Memory B cell (primary cell): ENCODE measurements at regions not wholly inside any gene's neighbourhood (a gene's known extent, or its start where the extent isn't known, plus 50 kb on each side); places are given as distances from the start of the nearest gene placed in this dataset.

ENCODE experiments used
- ATAC-seq: fragments of 150-1000 bp; cut with Tn5 transposase; 2 replicates; pipeline ENCODE4 v1.10.0; 2021; ENCODE audit warnings: low read depth, mild to moderate bottlenecking, moderate library complexity
- DNase-seq, 2 donors: peaks; one replicate each; pipeline ENCODE4 v3.0.0; 2022; ENCODE audit warnings: low spot score in 2 of 2
- H3K27ac Mint-ChIP-seq: one replicate; pipeline ENCODE4 v1.8.0; 2022; ENCODE audit warnings: mild to moderate bottlenecking, moderate library complexity, mixed read lengths
- H3K27me3 Mint-ChIP-seq: one replicate; pipeline ENCODE4 v1.8.0; 2022; ENCODE audit warnings: mixed read lengths
- H3K36me3 Mint-ChIP-seq: one replicate; pipeline ENCODE4 v1.8.0; 2022; ENCODE audit warnings: mild to moderate bottlenecking, mixed read lengths
- H3K4me1 Mint-ChIP-seq: one replicate; pipeline ENCODE4 v1.8.0; 2022; ENCODE audit warnings: mixed read lengths
- H3K4me3 Mint-ChIP-seq: one replicate; pipeline ENCODE4 v1.8.0; 2022; ENCODE audit warnings: mild to moderate bottlenecking, moderate library complexity, mixed read lengths
- H3K9me3 Mint-ChIP-seq: one replicate; pipeline ENCODE4 v1.8.0; 2022; ENCODE audit warnings: mixed read lengths

DNA sequence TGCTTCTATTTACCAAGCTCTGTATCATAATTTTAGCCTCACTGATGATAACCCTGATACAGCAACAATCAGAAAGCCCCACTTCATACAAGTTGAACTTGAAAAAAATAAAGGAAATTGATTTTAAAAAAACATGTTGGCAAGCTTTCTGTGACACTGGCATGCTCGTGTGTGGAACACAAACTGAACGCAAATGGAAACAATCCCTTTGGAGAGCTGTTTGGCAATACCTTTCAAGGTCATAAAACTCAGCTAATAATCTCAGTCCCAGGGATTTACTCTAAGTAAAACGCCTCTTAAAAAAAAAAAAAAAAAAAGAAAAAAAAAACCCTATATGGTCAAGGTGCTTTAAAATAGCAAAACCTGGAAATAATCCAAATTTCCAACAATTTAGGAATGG lies 166.7 kb upstream of the BCL6 start:
- peaks cover 4% of the 10 kb centered on the region for H3K4me1 Mint-ChIP-seq

DNA sequence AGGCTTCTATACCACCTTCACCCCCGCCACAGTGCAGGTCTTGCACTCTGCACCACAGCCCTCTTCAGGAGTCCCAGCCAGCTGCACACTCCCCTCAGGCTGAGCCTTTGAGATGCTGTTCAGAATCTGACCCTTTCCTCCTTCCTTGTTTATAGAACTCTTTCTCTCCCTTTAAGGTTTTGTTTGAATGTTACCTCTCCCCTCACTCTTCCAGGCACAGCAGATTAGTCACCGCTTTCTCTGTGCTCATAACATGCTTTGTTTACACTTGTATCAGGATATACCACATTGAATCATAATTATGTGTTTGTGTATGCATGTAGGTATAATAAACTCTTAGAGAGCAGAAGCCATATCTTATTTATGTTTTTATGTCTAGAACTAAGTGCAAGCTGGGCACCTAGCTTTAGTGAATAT lies 168.4 kb upstream of the BCL6 start:
- DNase-seq, result no peak
- H3K4me1 Mint-ChIP-seq, result peaks cover 9% of the 10 kb centered on the region
- H3K36me3 Mint-ChIP-seq, result no peaks in the 10 kb centered on the region
- H3K27ac Mint-ChIP-seq, result no peak overlapping the region
- H3K27me3 Mint-ChIP-seq, result peaks cover 13% of the 10 kb centered on the region
- H3K4me3 Mint-ChIP-seq, result no peak overlapping the region
- no peaks in the 10 kb centered on the region for H3K9me3 Mint-ChIP-seq
- ATAC-seq, result no peak

More for the DNA sequence above, 166.7 kb upstream of the BCL6 start:
- DNase-seq (no peak), ATAC-seq (no peak)
- Mint-ChIP-seq H3K27ac (no peak overlapping the region), H3K4me3 (no peak overlapping the region), H3K36me3 (no peaks in the 10 kb centered on the region), H3K27me3 (peaks cover 11% of the 10 kb centered on the region), H3K9me3 (no peaks in the 10 kb centered on the region)

DNA sequence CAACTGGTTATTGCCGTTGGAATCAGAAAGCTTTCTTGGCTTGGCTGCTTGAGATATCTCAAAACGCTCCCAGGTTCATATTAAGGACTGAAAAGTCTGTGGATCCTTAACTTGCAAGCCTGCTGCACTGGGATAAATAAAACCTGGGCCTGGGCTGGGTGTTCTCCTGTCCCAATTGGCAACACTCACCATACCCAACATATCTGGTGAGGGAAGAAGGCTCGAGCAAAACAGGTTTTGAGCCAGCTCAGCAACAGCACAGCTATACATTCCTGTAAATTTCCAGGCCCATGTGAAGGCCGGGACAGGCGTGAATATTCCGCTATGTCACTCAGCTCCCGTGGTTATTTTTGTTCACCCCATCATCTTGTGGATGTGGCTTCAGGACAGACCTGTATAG lies 169.0 kb upstream of the BCL6 start:
- no peak overlapping the region for H3K27ac Mint-ChIP-seq
- ATAC-seq (no peak), DNase-seq (no peak)
- peaks cover 13% of the 10 kb centered on the region for H3K27me3 Mint-ChIP-seq
- H3K36me3 Mint-ChIP-seq, result no peaks in the 10 kb centered on the region
- H3K4me3 Mint-ChIP-seq, result no peak overlapping the region
- H3K9me3 Mint-ChIP-seq, result no peaks in the 10 kb centered on the region
- H3K4me1 Mint-ChIP-seq, result peaks cover 15% of the 10 kb centered on the region

DNA sequence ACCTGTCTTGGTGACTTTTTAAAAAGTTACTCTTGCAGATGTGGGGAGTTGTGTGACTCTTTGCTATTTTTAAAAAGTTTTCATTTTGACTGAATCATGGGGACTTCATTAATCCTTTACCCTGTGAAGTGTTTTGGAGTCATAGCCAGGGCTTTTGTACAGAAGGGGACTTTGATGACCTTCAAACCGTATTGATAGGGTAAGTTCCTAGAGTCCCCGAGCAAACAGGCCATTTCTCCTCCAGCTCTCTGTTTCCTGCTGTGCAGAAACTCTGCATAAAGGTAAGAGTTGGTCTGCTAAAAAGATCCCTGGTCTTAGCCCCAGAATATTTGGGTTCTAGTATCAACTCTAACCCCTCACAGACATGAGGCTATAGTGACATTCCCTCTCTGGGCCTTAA lies 170.8 kb upstream of the BCL6 start:
- peaks cover 24% of the 10 kb centered on the region for H3K4me1 Mint-ChIP-seq
- no peak for DNase-seq
- H3K36me3 Mint-ChIP-seq, result no peaks in the 10 kb centered on the region
- H3K27me3 Mint-ChIP-seq, result peaks cover 18% of the 10 kb centered on the region
- no peak overlapping the region for H3K4me3 Mint-ChIP-seq
- H3K27ac Mint-ChIP-seq, result no peak overlapping the region
- no peak for ATAC-seq
- H3K9me3 Mint-ChIP-seq, result no peaks in the 10 kb centered on the region

DNA sequence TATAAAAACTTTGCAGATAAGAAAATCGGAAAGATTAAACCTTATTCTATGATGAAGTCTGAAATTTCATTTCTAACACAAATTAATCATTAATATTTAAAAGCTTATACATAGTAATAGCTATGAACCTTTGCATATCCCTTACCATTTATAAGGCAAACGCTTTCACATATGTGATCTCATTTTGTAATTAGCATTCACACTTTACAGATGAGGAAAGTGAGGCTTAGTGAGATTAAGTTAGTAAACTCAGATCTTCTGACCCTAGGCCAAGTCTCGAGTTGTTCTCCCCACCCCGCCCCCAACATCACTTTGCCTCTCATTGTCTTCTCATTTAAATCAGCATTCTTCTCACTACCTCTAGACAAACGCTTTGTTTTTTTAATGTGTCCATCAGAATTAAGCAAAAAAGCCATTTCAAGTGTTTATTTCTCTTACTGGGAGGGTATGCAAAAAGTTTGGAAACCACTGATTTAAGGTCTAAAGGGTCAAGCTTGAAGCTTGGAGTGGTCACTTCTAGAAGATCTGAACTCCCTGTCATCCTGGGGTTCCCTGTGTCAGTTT lies 172.9 kb upstream of the BCL6 start:
- Mint-ChIP-seq H3K27ac (no peak overlapping the region), H3K9me3 (no peaks in the 10 kb centered on the region), H3K36me3 (no peaks in the 10 kb centered on the region), H3K4me3 (no peak overlapping the region), H3K27me3 (peaks cover 16% of the 10 kb centered on the region), H3K4me1 (peaks cover 27% of the 10 kb centered on the region)
- ATAC-seq (no peak), DNase-seq (no peak)

DNA sequence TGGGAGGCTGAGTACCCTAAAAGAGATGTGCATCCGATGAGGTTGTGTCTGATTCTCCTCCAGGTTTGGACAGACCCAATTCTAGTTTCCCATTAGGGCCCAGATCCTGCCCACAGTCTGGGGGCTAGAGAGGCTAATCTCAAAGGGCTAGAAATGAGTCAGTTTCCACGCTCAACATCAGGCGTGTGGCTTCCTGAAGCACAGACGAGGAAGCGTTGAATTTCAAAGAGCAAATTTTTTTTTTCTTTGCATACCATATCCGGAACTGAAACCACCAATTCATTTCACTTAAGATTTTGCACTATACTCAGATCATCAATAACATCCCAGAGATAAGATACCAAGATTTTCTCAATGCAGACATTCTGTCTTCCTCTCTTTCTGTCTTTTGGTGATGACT lies 173.8 kb upstream of the BCL6 start:
- Mint-ChIP-seq H3K4me3 (peak overlapping the region; percentile 72), H3K27me3 (peaks cover 14% of the 10 kb centered on the region), H3K4me1 (peaks cover 27% of the 10 kb centered on the region), H3K9me3 (no peaks in the 10 kb centered on the region), H3K27ac (peak overlapping the region; percentile 51), H3K36me3 (no peaks in the 10 kb centered on the region)
- peak; percentile 87 for ATAC-seq
- DNase-seq, result peak; percentile 28 to 32

DNA sequence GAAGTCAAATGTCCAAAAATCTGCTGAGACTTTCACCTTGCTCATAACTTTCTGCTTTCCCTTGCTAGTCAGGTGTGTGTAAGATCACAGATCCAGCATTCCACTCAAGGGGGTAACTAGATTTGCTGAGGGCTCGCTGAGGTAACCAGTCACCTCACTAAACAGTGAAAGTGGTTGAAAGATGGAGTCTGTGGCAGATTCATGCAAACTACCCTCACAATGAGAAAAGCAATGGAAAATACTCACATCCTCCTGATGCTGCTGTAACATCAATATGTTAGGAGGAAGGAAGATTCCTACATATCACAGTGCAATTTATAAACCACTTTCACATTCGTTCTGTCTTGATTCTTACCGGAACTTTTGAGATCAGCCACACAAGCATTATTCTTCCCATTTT lies 174.3 kb upstream of the BCL6 start:
- Mint-ChIP-seq H3K27me3 (peaks cover 14% of the 10 kb centered on the region), H3K9me3 (no peaks in the 10 kb centered on the region), H3K36me3 (no peaks in the 10 kb centered on the region), H3K4me1 (peaks cover 27% of the 10 kb centered on the region), H3K4me3 (peak overlapping the region; percentile 72), H3K27ac (peak overlapping the region; percentile 51)
- DNase-seq, result no peak
- peak; percentile 47 for ATAC-seq

DNA sequence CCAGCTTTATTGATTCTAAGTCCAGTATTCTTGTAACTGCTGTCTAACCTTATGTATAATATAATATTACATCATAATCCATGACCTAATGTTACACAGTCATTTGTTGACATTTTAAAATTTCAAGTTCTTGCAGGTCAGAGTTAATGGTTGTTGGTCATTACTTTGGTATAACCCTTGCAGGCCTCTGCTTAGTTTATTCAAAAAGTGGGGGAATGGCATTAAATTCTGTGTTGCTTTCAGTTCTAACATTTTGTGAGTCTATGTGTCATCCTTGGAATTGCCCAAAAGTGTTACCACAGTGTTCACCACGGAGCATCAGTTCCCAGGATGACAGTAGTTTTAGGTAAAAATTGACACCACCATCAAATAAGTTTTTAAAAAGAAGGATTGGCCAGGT lies 174.8 kb upstream of the BCL6 start:
- peaks cover 2% of the 10 kb centered on the region for H3K36me3 Mint-ChIP-seq
- ATAC-seq (no peak), DNase-seq (no peak)
- H3K9me3 Mint-ChIP-seq, result peaks cover 2% of the 10 kb centered on the region
- H3K4me3 Mint-ChIP-seq, result peak overlapping the region; percentile 72
- peaks cover 23% of the 10 kb centered on the region for H3K4me1 Mint-ChIP-seq
- H3K27me3 Mint-ChIP-seq, result peaks cover 10% of the 10 kb centered on the region
- H3K27ac Mint-ChIP-seq, result peak overlapping the region; percentile 51

DNA sequence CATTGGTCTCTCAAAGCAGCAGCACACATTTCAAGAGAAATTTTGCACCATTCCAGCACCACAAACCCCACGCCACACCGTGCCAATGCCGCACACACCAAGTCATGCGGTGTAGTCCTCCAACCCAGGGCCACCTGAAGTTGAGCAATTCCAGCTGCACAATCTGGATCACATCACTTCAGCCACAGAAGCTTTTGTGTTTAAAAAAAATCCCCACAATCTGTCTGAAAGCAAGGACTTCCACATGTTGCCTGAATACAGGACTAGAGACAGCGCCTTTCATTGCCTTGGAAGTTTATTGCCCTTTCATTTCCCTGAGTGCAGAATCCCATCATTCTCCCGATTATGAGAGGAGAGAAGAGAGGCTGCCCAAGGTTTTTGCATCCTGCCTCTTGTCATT lies 175.6 kb upstream of the BCL6 start:
- Mint-ChIP-seq H3K36me3 (peaks cover 2% of the 10 kb centered on the region), H3K9me3 (peaks cover 2% of the 10 kb centered on the region), H3K4me3 (no peak overlapping the region), H3K27me3 (peaks cover 8% of the 10 kb centered on the region), H3K4me1 (peaks cover 23% of the 10 kb centered on the region), H3K27ac (no peak overlapping the region)
- ATAC-seq (no peak), DNase-seq (no peak)

DNA sequence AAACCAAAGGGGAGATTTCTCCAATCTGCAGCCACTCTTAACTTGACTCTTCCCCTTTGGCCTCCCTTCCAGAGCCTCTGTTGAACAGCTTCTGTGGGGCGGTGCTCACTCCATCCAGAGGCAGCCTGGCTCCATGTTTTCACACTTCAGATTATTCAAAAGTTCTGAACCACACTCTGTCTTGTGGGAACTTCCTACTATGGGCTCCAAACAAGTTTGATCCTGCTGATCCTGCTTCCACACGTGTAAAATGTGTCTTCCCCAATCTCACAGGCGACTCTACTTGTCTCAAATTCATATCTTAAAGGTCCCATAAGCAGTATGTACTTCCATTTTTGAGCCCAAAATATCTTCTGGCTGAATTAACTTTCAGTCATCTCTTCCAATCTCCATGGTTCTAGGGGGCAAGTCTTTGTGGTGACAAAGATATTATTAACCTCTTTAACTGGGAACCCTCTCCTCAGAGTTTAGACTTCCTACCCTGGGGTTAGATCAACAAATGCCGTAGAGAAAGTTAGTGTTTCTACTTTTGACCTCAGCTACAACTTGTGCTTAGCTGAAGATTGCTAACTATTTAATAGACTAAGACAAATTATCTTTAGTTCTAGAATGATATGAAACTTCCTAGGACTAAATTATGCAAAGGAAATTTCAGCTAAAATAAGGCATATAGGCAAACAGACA lies 176.3 kb upstream of the BCL6 start:
- DNase-seq (no peak), ATAC-seq (no peak)
- H3K4me3 Mint-ChIP-seq, result no peak overlapping the region
- peaks cover 2% of the 10 kb centered on the region for H3K9me3 Mint-ChIP-seq
- H3K27me3 Mint-ChIP-seq, result peaks cover 8% of the 10 kb centered on the region
- peaks cover 28% of the 10 kb centered on the region for H3K4me1 Mint-ChIP-seq
- peaks cover 2% of the 10 kb centered on the region for H3K36me3 Mint-ChIP-seq
- H3K27ac Mint-ChIP-seq, result no peak overlapping the region

DNA sequence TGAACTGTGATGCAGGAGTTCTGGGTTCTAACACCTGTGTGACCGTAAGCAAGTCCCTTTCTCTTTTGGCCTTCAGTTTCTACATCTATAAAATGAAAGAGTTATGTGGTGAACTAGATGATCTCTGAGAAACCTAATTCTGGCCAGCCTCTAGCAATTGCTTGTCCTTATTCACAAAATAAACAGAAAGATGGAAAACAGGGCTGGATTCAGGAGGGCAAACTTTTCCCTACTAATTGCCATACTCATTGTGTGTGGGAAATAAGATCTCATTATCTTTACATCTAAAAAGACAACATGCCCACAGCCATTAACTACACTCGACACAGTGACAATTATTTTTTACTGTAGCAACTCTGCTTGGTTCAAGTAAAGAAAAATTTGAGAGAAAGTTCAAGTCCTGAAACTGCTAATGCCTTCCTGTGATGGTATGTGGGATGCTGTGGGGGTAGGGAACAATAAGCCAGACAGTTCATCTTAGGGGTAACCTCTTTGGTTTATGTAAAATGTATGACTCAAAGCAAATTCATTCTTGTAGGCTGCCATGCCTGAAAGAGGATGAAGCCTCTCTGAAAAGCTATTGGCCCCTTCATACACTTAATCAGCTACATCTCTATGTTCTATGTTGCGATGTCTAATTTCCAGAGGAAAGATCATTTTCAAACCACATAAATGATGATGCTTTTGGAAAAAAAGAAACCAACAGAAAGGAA lies 177.6 kb upstream of the BCL6 start:
- Mint-ChIP-seq H3K4me3 (no peak overlapping the region), H3K36me3 (peaks cover 2% of the 10 kb centered on the region), H3K4me1 (peaks cover 31% of the 10 kb centered on the region), H3K9me3 (peaks cover 2% of the 10 kb centered on the region), H3K27me3 (peaks cover 8% of the 10 kb centered on the region), H3K27ac (no peak overlapping the region)
- no peak for DNase-seq
- no peak for ATAC-seq

DNA sequence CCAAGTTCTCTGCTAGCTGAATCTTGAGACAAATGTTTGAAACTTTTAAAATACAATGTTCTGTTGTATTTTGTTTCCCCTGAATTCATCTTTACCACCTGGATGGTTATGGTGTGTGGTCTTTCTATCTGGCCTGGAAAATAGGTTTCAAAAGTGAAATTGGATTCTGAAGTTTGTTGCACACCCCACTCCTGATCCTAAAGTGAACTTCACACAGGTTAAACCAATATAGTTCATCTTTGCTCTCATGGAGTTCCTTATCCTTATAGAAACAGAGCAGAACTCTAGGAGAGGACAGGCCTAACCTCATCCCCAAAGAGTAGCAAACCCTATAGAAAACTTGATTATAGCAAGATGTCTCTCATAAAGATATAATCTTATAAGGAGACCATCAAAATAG lies 179.4 kb upstream of the BCL6 start:
- DNase-seq (no peak), ATAC-seq (no peak)
- peaks cover 9% of the 10 kb centered on the region for H3K27me3 Mint-ChIP-seq
- no peak overlapping the region for H3K27ac Mint-ChIP-seq
- peaks cover 15% of the 10 kb centered on the region for H3K4me1 Mint-ChIP-seq
- H3K9me3 Mint-ChIP-seq, result peaks cover 2% of the 10 kb centered on the region
- H3K36me3 Mint-ChIP-seq, result peaks cover 2% of the 10 kb centered on the region
- H3K4me3 Mint-ChIP-seq, result no peak overlapping the region

DNA sequence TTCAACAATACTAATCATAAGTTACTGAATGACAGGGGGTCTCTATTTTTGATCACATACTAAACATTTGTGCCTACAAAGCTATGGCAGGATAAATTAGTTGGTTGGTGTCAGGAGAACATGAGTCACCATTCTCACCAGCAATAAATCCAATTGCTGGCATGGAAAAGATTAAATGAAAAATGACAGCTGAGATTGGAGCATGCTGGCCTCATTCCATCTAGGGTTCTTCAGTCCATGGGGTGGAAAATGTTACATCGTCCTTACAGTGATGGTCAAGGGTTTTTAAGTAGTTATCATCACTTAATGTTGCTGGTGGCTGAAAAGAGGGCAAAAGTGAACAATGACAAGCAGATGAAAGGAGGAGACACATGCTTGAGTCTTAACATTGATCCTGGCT lies 180.1 kb upstream of the BCL6 start:
- Mint-ChIP-seq H3K9me3 (peaks cover 2% of the 10 kb centered on the region), H3K36me3 (peaks cover 2% of the 10 kb centered on the region), H3K4me3 (no peak overlapping the region), H3K27ac (no peak overlapping the region), H3K4me1 (peaks cover 13% of the 10 kb centered on the region), H3K27me3 (peaks cover 9% of the 10 kb centered on the region)
- DNase-seq (no peak), ATAC-seq (no peak)

DNA sequence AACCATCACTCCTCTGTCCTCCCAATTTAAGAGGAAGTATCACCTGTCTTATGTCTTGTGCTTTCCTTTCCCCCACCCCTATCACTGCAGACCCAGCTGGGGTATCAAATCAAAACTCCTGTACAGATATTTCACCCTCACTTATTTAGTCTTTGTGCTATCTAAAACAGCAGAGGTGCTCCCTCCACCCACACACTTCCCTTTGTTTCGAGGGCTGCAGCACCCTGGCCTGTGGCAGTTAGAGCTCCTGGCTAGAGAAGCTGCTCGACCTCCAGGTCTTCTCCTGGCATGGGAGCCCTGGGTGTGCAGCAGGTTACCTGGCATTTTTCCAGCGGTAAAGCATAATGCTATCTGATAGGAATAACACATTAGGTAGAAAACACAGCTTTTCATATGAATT lies 181.4 kb upstream of the BCL6 start:
- Mint-ChIP-seq H3K27me3 (peaks cover 10% of the 10 kb centered on the region), H3K36me3 (peaks cover 2% of the 10 kb centered on the region), H3K27ac (no peak overlapping the region), H3K4me1 (peaks cover 11% of the 10 kb centered on the region), H3K4me3 (no peak overlapping the region), H3K9me3 (peaks cover 2% of the 10 kb centered on the region)
- ATAC-seq, result no peak
- no peak for DNase-seq
